ENCODE measurements at regions not wholly inside any gene's neighbourhood (a gene's known extent, or its start where the extent isn't known, plus 50 kb on each side); places are given as distances from the start of the nearest gene placed in this dataset.

DNA sequence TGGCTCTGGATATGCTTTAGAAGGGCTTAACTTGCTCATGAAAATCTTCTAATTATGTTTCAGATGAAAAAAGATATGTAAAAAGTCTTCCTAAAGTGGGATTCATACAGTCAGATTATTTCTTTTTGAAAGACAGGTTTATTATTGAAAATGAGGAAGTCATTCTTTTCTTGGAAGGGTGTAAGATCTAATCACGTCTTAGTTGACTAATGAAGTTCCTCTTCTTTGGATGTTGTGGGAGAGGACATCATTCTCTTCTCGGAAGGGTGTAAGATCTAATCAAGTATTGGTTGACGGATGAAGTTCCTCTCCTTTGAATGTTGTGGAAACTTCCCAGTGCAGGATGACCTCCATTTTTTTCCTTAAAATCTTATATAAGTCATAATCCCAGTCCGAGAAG lies 74.9 kb downstream of the ALG10 start:
- TF ChIP-seq, protein P1, sequence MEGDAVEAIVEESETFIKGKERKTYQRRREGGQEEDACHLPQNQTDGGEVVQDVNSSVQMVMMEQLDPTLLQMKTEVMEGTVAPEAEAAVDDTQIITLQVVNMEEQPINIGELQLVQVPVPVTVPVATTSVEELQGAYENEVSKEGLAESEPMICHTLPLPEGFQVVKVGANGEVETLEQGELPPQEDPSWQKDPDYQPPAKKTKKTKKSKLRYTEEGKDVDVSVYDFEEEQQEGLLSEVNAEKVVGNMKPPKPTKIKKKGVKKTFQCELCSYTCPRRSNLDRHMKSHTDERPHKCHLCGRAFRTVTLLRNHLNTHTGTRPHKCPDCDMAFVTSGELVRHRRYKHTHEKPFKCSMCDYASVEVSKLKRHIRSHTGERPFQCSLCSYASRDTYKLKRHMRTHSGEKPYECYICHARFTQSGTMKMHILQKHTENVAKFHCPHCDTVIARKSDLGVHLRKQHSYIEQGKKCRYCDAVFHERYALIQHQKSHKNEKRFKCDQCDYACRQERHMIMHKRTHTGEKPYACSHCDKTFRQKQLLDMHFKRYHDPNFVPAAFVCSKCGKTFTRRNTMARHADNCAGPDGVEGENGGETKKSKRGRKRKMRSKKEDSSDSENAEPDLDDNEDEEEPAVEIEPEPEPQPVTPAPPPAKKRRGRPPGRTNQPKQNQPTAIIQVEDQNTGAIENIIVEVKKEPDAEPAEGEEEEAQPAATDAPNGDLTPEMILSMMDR (IDR thresholded peaks at IDR 0.05; ENCODE audit: insufficient read depth, low read length, severe bottlenecking) = no peak
- DNase-seq (ENCODE audit: low read depth) (no peak), FAIRE-seq (no peak)
- Histone ChIP-seq H3K4me3 (ENCODE audit: low read depth, low read length) (no peak overlapping the region), H3K27me3 (ENCODE audit: control insufficient read depth, insufficient read depth, low read length) (no peaks in the 10 kb centered on the region), H3K36me3 (ENCODE audit: control insufficient read depth, insufficient read depth, low read length) (no peaks in the 10 kb centered on the region)

DNA sequence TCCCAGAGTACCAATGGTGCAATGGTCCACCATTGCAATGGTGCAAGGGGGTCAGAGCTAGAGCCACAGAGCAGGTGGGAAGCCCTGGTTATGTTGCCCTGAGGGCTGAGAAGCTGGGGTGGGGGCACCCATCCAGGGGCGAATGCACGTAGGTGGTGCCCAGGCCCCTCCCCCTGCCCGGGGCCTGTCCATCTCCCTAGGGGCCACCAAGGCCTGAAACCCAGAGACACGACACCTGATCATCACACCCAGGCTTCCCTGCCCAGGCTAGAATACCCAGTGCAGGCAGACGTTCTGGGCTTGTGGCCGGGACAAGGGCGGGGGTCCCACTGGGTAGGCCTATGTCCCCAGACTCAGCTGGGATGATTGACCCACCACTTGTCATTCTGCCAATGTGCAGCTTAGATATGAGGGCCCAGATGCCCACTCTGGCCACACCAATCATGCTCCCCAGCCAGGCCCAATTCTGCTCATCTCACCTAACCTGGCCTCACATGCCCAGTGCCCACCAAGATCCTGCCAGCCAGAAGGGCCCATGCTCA lies 83.2 kb downstream of the ALG10 start:
- Histone ChIP-seq H3K27me3 (ENCODE audit: control insufficient read depth, insufficient read depth, low read length) (no peaks in the 10 kb centered on the region), H3K36me3 (ENCODE audit: control insufficient read depth, insufficient read depth, low read length) (no peaks in the 10 kb centered on the region), H3K4me3 (ENCODE audit: low read depth, low read length) (no peak overlapping the region)
- FAIRE-seq (no peak), DNase-seq (ENCODE audit: low read depth) (no peak)
- TF ChIP-seq, protein P1 (IDR thresholded peaks at IDR 0.05; ENCODE audit: insufficient read depth, low read length, severe bottlenecking) = no peak

GRCh38 chr12:34106172-34106571 lies 83.9 kb downstream of the ALG10 start:
- Histone ChIP-seq H3K27me3 (ENCODE audit: control insufficient read depth, insufficient read depth, low read length) (no peaks in the 10 kb centered on the region), H3K36me3 (ENCODE audit: control insufficient read depth, insufficient read depth, low read length) (no peaks in the 10 kb centered on the region), H3K4me3 (ENCODE audit: low read depth, low read length) (no peak overlapping the region)
- DNase-seq (ENCODE audit: low read depth) = no peak
- FAIRE-seq = no peak
- TF ChIP-seq, protein P1 (IDR thresholded peaks at IDR 0.05; ENCODE audit: insufficient read depth, low read length, severe bottlenecking) = no peak

- Histone ChIP-seq H3K36me3 (ENCODE audit: control insufficient read depth, insufficient read depth, low read length) (no peaks in the 10 kb centered on the region), H3K27me3 (ENCODE audit: control insufficient read depth, insufficient read depth, low read length) (no peaks in the 10 kb centered on the region), H3K4me3 (ENCODE audit: low read depth, low read length) (no peak overlapping the region)
- TF ChIP-seq, protein P1 (IDR thresholded peaks at IDR 0.05; ENCODE audit: insufficient read depth, low read length, severe bottlenecking) = no peak
- DNase-seq (ENCODE audit: low read depth) = no peak
- FAIRE-seq = no peak
These were observed 84.7 kb downstream of the ALG10 start for GRCh38 chr12:34107016-34107415.

- Histone ChIP-seq H3K27me3 (ENCODE audit: control insufficient read depth, insufficient read depth, low read length) (no peaks in the 10 kb centered on the region), H3K4me3 (ENCODE audit: low read depth, low read length) (no peak overlapping the region), H3K36me3 (ENCODE audit: control insufficient read depth, insufficient read depth, low read length) (no peaks in the 10 kb centered on the region)
- TF ChIP-seq, protein P1 (IDR thresholded peaks at IDR 0.05; ENCODE audit: insufficient read depth, low read length, severe bottlenecking) = no peak
- FAIRE-seq = no peak
- no peak for DNase-seq (ENCODE audit: low read depth)
These were observed 85.6 kb downstream of the ALG10 start for GRCh38 chr12:34107781-34108404.

DNA sequence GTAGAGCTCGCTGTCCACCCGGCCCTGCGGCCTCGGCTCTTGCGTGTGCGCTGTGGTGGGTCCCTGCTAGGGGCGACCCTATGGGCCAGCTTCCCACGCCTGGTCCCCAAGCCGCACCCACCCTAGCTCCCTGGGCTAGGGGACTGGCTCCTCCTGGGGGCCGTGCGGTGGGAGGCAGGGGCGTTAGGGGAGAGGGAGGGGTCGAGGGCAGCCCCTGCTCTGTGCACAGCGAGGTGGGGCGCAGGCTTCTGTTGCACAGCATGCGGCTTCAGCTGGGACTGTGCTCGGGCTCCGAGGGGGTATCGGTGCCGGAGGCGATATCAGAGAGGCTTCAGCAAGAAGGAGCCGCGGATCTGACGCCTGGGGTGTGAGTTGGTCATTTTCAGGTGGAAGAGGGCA lies 86.1 kb downstream of the ALG10 start:
- H3K36me3 ChIP-seq (ENCODE audit: control insufficient read depth, insufficient read depth, low read length) = no peaks in the 10 kb centered on the region
- TF ChIP-seq, protein P1 (IDR thresholded peaks at IDR 0.05; ENCODE audit: insufficient read depth, low read length, severe bottlenecking) = no peak
- FAIRE-seq (no peak), DNase-seq (ENCODE audit: low read depth) (no peak)
- H3K27me3 ChIP-seq (ENCODE audit: control insufficient read depth, insufficient read depth, low read length) = no peaks in the 10 kb centered on the region
- H3K4me3 ChIP-seq (ENCODE audit: low read depth, low read length) = no peak overlapping the region
